Liver (tissue), 7 donors: ENCODE measurements at regions not wholly inside any gene's neighbourhood (a gene's known extent, or its start where the extent isn't known, plus 50 kb on each side); places are given as distances from the start of the nearest gene placed in this dataset.
A peak's percentile ranks its signal among the peaks of the same experiment; 100 is the strongest.

Experiments used
- DNase-seq: peaks from one replicate; pipeline ENCODE4 v3.0.0-alpha.2; 2017; ENCODE audit warnings: low spot score
- H3K27ac ChIP-seq, 2 donors: one replicate each; pipeline ENCODE4 v1.7.0; 2013; ENCODE audit warnings: inconsistent platforms in 2 of 2, low read length in 2 of 2, control low read depth in 1 of 2, low read depth in 1 of 2, mild to moderate bottlenecking in 1 of 2
- H3K27me3 ChIP-seq, 4 donors: one replicate each; pipeline versions ENCODE4 v1.6.1 to v1.7.0; 2013; ENCODE audit warnings: low read length in 3 of 4, inconsistent platforms in 1 of 4, mild to moderate bottlenecking in 1 of 4, moderate library complexity in 1 of 4; ENCODE audit not compliant: control insufficient read depth in 4 of 4, insufficient read depth in 4 of 4
- H3K36me3 ChIP-seq, 4 donors: one replicate each; pipeline versions ENCODE4 v1.6.1 to v1.7.0; 2013; ENCODE audit warnings: low read length in 3 of 4, mild to moderate bottlenecking in 3 of 4, low read depth in 1 of 4, moderate library complexity in 1 of 4; ENCODE audit not compliant: control insufficient read depth in 4 of 4, insufficient read depth in 3 of 4
- H3K4me1 ChIP-seq, 4 donors: one replicate each; pipeline versions ENCODE4 v1.6.1 to v1.7.0; 2013; ENCODE audit warnings: low read length in 3 of 4, mild to moderate bottlenecking in 3 of 4, moderate library complexity in 1 of 4; ENCODE audit not compliant: control insufficient read depth in 4 of 4, insufficient read depth in 4 of 4
- H3K4me3 ChIP-seq, 3 donors: one replicate each; pipeline versions ENCODE4 v1.6.1 to v1.7.0; 2013; ENCODE audit warnings: low read length in 3 of 3, control low read depth in 1 of 3, low read depth in 1 of 3, mild to moderate bottlenecking in 1 of 3
- H3K9ac ChIP-seq, 2 donors: one replicate each; pipeline ENCODE4 v1.7.0; 2013; ENCODE audit warnings: low read length in 2 of 2, mild to moderate bottlenecking in 2 of 2, moderate library complexity in 2 of 2, control low read depth in 1 of 2, low read depth in 1 of 2
- H3K9me3 ChIP-seq, 4 donors: one replicate each; pipeline versions ENCODE4 v1.6.1 to v1.7.0; 2013; ENCODE audit warnings: low read length in 3 of 4; ENCODE audit not compliant: control insufficient read depth in 4 of 4
- ATF3 ChIP-seq: IDR thresholded peaks from 2 replicates; pipeline ENCODE4 v1.6.1; 2016; ENCODE audit warnings: antibody characterized with exemption
- EGR1 ChIP-seq, 2 donors: IDR thresholded peaks; 2 replicates each; pipeline ENCODE4 v1.6.1; 2016 to 2018; ENCODE audit warnings: antibody characterized with exemption in 2 of 2, low read depth in 2 of 2
- FOXA1 ChIP-seq: IDR thresholded peaks from 2 replicates; pipeline ENCODE4 v1.6.1; 2016; ENCODE audit warnings: antibody characterized with exemption
- FOXA2 ChIP-seq: IDR thresholded peaks from 2 replicates; pipeline ENCODE4 v1.6.1; 2016; ENCODE audit warnings: antibody characterized with exemption
- GABPA ChIP-seq, 2 donors: IDR thresholded peaks in 1 of 2; conservative IDR thresholded peaks in 1 of 2; 2 replicates each; pipeline ENCODE4 v1.6.1; 2016; ENCODE audit warnings: antibody characterized with exemption in 2 of 2, mild to moderate bottlenecking in 1 of 2, moderate library complexity in 1 of 2
- HNF4A ChIP-seq, 2 donors: conservative IDR thresholded peaks; 2 replicates each; pipeline ENCODE4 v1.6.1; 2016; ENCODE audit warnings: antibody characterized with exemption in 2 of 2, mild to moderate bottlenecking in 2 of 2
- HNF4G ChIP-seq: IDR thresholded peaks from 2 replicates; pipeline ENCODE4 v1.6.1; 2016; ENCODE audit warnings: antibody characterized with exemption
- JUND ChIP-seq, 2 donors: IDR thresholded peaks; 2 replicates each; pipeline ENCODE4 v1.6.1; 2016; ENCODE audit warnings: antibody characterized with exemption in 2 of 2
- MAX ChIP-seq: IDR thresholded peaks from 2 replicates; pipeline ENCODE4 v1.6.1; 2016; ENCODE audit warnings: antibody characterized with exemption
- RAD21 ChIP-seq, 2 donors: IDR thresholded peaks; 2 replicates each; pipeline ENCODE4 v1.6.1; 2016; ENCODE audit warnings: antibody characterized with exemption in 2 of 2, mild to moderate bottlenecking in 2 of 2
- REST ChIP-seq: IDR thresholded peaks from 2 replicates; pipeline ENCODE4 v1.6.1; 2016; ENCODE audit warnings: antibody characterized with exemption, mild to moderate bottlenecking
- RXRA ChIP-seq, 2 donors: IDR thresholded peaks; 2 replicates each; pipeline ENCODE4 v1.6.1; 2017 to 2018; ENCODE audit warnings: antibody characterized with exemption in 2 of 2, mild to moderate bottlenecking in 1 of 2
- SP1 ChIP-seq: IDR thresholded peaks from 2 replicates; pipeline ENCODE4 v1.6.1; 2018; ENCODE audit warnings: antibody characterized with exemption, mild to moderate bottlenecking
- TAF1 ChIP-seq: conservative IDR thresholded peaks from 2 replicates; pipeline ENCODE4 v1.6.1; 2016; ENCODE audit warnings: antibody characterized with exemption, mild to moderate bottlenecking
- YY1 ChIP-seq: IDR thresholded peaks from 2 replicates; pipeline ENCODE4 v1.6.1; 2016; ENCODE audit warnings: antibody characterized with exemption, mild to moderate bottlenecking
- ZBTB33 ChIP-seq: IDR thresholded peaks from 2 replicates; pipeline ENCODE4 v1.6.1; 2016; ENCODE audit warnings: antibody characterized with exemption
- WGBS: extraction: QIAGEN DNeasy Blood & Tissue Kit; methylation state at CpG from one replicate; pipeline ENCODE4 v1.1.7; 2013; 5-methylcytosine and 5-hydroxymethylcytosine counted together
- donor health status: healthy.
- donor health status: healthy.
- donor health status: healthy.
- donor health status: healthy.

GRCh38 chr19:29380581-29380980, 145.2 kb upstream of the VSTM2B start:
- WGBS = 57% methylated on average over 5 of the region's 5 CpGs
- no peak overlapping the region for H3K27ac ChIP-seq
- H3K4me3 ChIP-seq = no peak overlapping the region
- H3K4me1 ChIP-seq = no peaks in the 10 kb centered on the region
- TF ChIP-seq TAF1 = no peak
- no peak for TF ChIP-seq GABPA (IDR thresholded peaks at IDR 0.05 in 1 of 2, conservative IDR thresholded peaks at IDR 0.05 in 1 of 2)
- no peak for TF ChIP-seq ZBTB33
- TF ChIP-seq EGR1 (IDR thresholded peaks at IDR 0.05; ENCODE audit: low read depth in 2 of 2) = no peak
- no peak for TF ChIP-seq RAD21 (IDR thresholded peaks at IDR 0.05)
- no peak for TF ChIP-seq RXRA (IDR thresholded peaks at IDR 0.05)
- TF ChIP-seq REST = no peak
- no peak for TF ChIP-seq SP1
- no peak for TF ChIP-seq JUND (IDR thresholded peaks at IDR 0.05)
- TF ChIP-seq HNF4G = no peak
- TF ChIP-seq FOXA1 = no peak
- TF ChIP-seq HNF4A (conservative IDR thresholded peaks at IDR 0.05) = no peak
- no peak for TF ChIP-seq MAX
- TF ChIP-seq YY1 = no peak
- TF ChIP-seq ATF3 = no peak
- no peak for TF ChIP-seq FOXA2
- H3K36me3 ChIP-seq = no peaks in the 10 kb centered on the region
- no peak overlapping the region for H3K9ac ChIP-seq
- H3K9me3 ChIP-seq = no peaks in the 10 kb centered on the region
- H3K27me3 ChIP-seq = peaks cover 0 to 8% (median 1%) of the 10 kb centered on the region in 4 donors
- peak; percentile 24 for DNase-seq

- no peaks in the 10 kb centered on the region for H3K36me3 ChIP-seq
- peak; percentile 9 for DNase-seq
- no peak overlapping the region for H3K27ac ChIP-seq
- no peaks in the 10 kb centered on the region for H3K4me1 ChIP-seq
- no peak overlapping the region for H3K4me3 ChIP-seq
- TF ChIP-seq RXRA (IDR thresholded peaks at IDR 0.05) (no peak), TAF1 (no peak), ATF3 (no peak), GABPA (IDR thresholded peaks at IDR 0.05 in 1 of 2, conservative IDR thresholded peaks at IDR 0.05 in 1 of 2) (no peak), HNF4G (no peak)
- WGBS = 79% methylated on average over 17 of the region's 17 CpGs
- H3K27me3 ChIP-seq = peaks cover 0 to 8% (median 1%) of the 10 kb centered on the region in 4 donors
- no peaks in the 10 kb centered on the region for H3K9me3 ChIP-seq
- H3K9ac ChIP-seq = no peak overlapping the region
Measured at GRCh38 chr19:29381353-29382203, 144.2 kb upstream of the VSTM2B start.
